GM12878 (cell line): ENCODE measurements at regions not wholly inside any gene's neighbourhood (a gene's known extent, or its start where the extent isn't known, plus 50 kb on each side); places are given as distances from the start of the nearest gene placed in this dataset.

Experiments used
- ATAC-seq: fragments of 200-7000 bp; cut with Tn5 transposase; 3 replicates; pipeline ENCODE4 v1.9.1; 2020; ENCODE audit warnings: mild to moderate bottlenecking, moderate library complexity
- BruUV-seq: library from RNA; stranded (reverse); fragments of 400-500 nt; replicated peaks from 2 replicates; lab custom pipeline; 2021; lab: Mats Ljungman, UMichigan
- CTCF ChIA-PET: fragments of 300-600 bp; sonication (Branson Sonifier 250); formaldehyde crosslinking; extraction: SDS; loops from one replicate; lab custom pipeline; 2021; ENCODE audit warnings: inconsistent platforms; lab: Yijun Ruan, JAX
- POLR2A ChIA-PET: fragments of 350-600 bp; formaldehyde crosslinking; extraction: SDS; loops from one replicate; lab custom pipeline; 2021; ENCODE audit warnings: inconsistent platforms; lab: Charles Lee
- RAD21 ChIA-PET: fragments of 300-600 bp; sonication (Branson Sonifier 250); formaldehyde crosslinking; loops from one replicate; lab custom pipeline; 2023; ENCODE audit warnings: antibody characterized with exemption; ENCODE audit not compliant: unreplicated experiment; lab: Charles Lee
- SMC1A ChIA-PET: fragments of 300-600 bp; sonication (Branson Sonifier 250); formaldehyde crosslinking; loops from one replicate; lab custom pipeline; 2023; ENCODE audit not compliant: unreplicated experiment, uncharacterized antibody; lab: Charles Lee
- DNase-seq: peaks from one replicate; pipeline ENCODE4 v3.0.0-alpha.2; 2011; ENCODE audit warnings: low read depth, low spot score
- FAIRE-seq: peaks from 3 replicates; lab custom pipeline; 2011; peaks lifted over from hg19 to GRCh38; lab: Jason Lieb, UNC
- H2AFZ ChIP-seq: 2 replicates; pipeline ENCODE4 v1.6.0; 2011; ENCODE audit warnings: low read depth, low read length, control low read depth; ENCODE audit not compliant: control insufficient read depth
- H3K27ac ChIP-seq: 2 replicates; pipeline ENCODE4 v1.5.1; 2011; ENCODE audit warnings: control low read depth; ENCODE audit not compliant: control insufficient read depth, insufficient read depth
- H3K27me3 ChIP-seq, 2 experiments: replicated peaks in 1 of 2; 2 replicates each; pipeline versions ENCODE4 v1.6.0 to v1.6.1; 2011; ENCODE audit warnings: low read length in 1 of 2; ENCODE audit not compliant: control insufficient read depth in 2 of 2, insufficient read depth in 2 of 2
- H3K36me3 ChIP-seq, 2 experiments: 2 replicates each; pipeline ENCODE4 v1.5.1; 2011; ENCODE audit warnings: low read length in 1 of 2; ENCODE audit not compliant: control insufficient read depth in 2 of 2, insufficient read depth in 2 of 2
- H3K4me1 ChIP-seq: 2 replicates; pipeline ENCODE4 v1.6.1; 2011; ENCODE audit warnings: mild to moderate bottlenecking, low read length, moderate library complexity, mixed read lengths; ENCODE audit not compliant: control insufficient read depth, insufficient read depth
- H3K4me2 ChIP-seq: 2 replicates; pipeline ENCODE4 v1.6.0; 2011; ENCODE audit warnings: control low read depth; ENCODE audit not compliant: control insufficient read depth, insufficient read depth
- H3K4me3 ChIP-seq: fragments of 200-600 bp; sonication (generic); 2 replicates; pipeline ENCODE4 v1.5.1; 2016
- H3K79me2 ChIP-seq: 2 replicates; pipeline ENCODE4 v1.6.0; 2011; ENCODE audit warnings: low read length; ENCODE audit not compliant: control insufficient read depth, insufficient read depth
- H3K9ac ChIP-seq: 2 replicates; pipeline ENCODE4 v1.8.0; 2011; ENCODE audit warnings: low read length, control low read depth, mixed read lengths; ENCODE audit not compliant: control insufficient read depth, insufficient read depth
- H3K9me3 ChIP-seq: replicated peaks from 3 replicates; pipeline ENCODE4 v1.5.1; 2011; ENCODE audit warnings: mild to moderate bottlenecking, low read length; ENCODE audit not compliant: control insufficient read depth, insufficient read depth
- H4K20me1 ChIP-seq: 2 replicates; pipeline ENCODE4 v1.6.0; 2011; ENCODE audit not compliant: control insufficient read depth, insufficient read depth
- E2F8 ChIP-seq: fragments of 450-650 bp; IDR thresholded peaks from 2 replicates; pipeline ENCODE4 v1.6.1; 2018; ENCODE audit warnings: mild to moderate bottlenecking, low read depth, moderate library complexity; ENCODE audit not compliant: partially characterized antibody
- KDM1A ChIP-seq: fragments of 200-600 bp; sonication (generic); IDR thresholded peaks from 2 replicates; pipeline ENCODE4 v1.6.1; 2016; ENCODE audit warnings: borderline replicate concordance
- MTA2 ChIP-seq: fragments of 450-650 bp; IDR thresholded peaks from 2 replicates; pipeline ENCODE4 v1.6.1; 2016; ENCODE audit warnings: low read depth, mild to moderate bottlenecking, moderate library complexity
- NFIC ChIP-seq: IDR thresholded peaks from 2 replicates; pipeline ENCODE4 v1.6.1; 2012; ENCODE audit warnings: low read depth, mild to moderate bottlenecking, inconsistent platforms, low read length, moderate library complexity
- PBX3 ChIP-seq: IDR thresholded peaks from 2 replicates; pipeline ENCODE4 v1.6.1; 2011; ENCODE audit warnings: mild to moderate bottlenecking, low read depth, low read length, moderate library complexity; ENCODE audit not compliant: insufficient replicate concordance
- RBBP5 ChIP-seq: fragments of 200-600 bp; sonication (generic); conservative IDR thresholded peaks from 2 replicates; pipeline ENCODE4 v1.6.1; 2016
- RELB ChIP-seq: fragments of 450-650 bp; IDR thresholded peaks from 2 replicates; pipeline ENCODE4 v1.6.1; 2017; ENCODE audit warnings: low read depth, mild to moderate bottlenecking, moderate library complexity
- REST ChIP-seq: IDR thresholded peaks from 2 replicates; pipeline ENCODE4 v1.6.1; 2012; ENCODE audit warnings: mild to moderate bottlenecking, low read depth, low read length
- SPI1 ChIP-seq: IDR thresholded peaks from 2 replicates; pipeline ENCODE4 v1.6.1; 2011; ENCODE audit warnings: low read depth, mild to moderate bottlenecking, low read length, moderate library complexity, borderline replicate concordance; ENCODE audit not compliant: insufficient read depth
- SUZ12 ChIP-seq: fragments of 200-600 bp; sonication (generic); IDR thresholded peaks from one replicate; pipeline ENCODE4 v1.6.1; 2018; ENCODE audit warnings: antibody characterized with exemption, mild to moderate bottlenecking; ENCODE audit not compliant: unreplicated experiment
- ZNF24 ChIP-seq: fragments of 450-650 bp; IDR thresholded peaks from 2 replicates; pipeline ENCODE4 v1.6.1; 2017; ENCODE audit warnings: antibody characterized with exemption, mild to moderate bottlenecking
- WGBS: methylation state at CpG from one replicate; pipeline ENCODE4 v1.1.6; 2016; ENCODE audit warnings: low lambda C conversion rate; ENCODE audit not compliant: insufficient replicate concordance, insufficient coverage; ENCODE audit errors: missing lambda C conversion rate; 5-methylcytosine and 5-hydroxymethylcytosine counted together
- in situ Hi-C: fragments of 300-500 bp; cut with MboI; formaldehyde crosslinking; loops from 9 replicates; pipeline ENCODE4 v1.14.3; 2018; ENCODE audit warnings: mixed read lengths
- intact Hi-C: fragments of 100-400 bp; cut with micrococcal nuclease; formaldehyde crosslinking; loops from one replicate; pipeline ENCODE4 v1.14.2; 2022; ENCODE audit not compliant: unreplicated experiment

GRCh38 chr1:79322511-79323027 lies 316.0 kb upstream of the ADGRL4 start:
- ChIA-PET CTCF (interaction anchor here (1.3 kb wide), 1 partner anchor 29 kb away, joined by 3 read pairs; no protein-coding TSS in a partner anchor), RAD21 (no interaction called here), POLR2A (no interaction called here), SMC1A (no interaction called here)
- in situ Hi-C loops (no loop called here), intact Hi-C loops (no loop called here)
- Histone ChIP-seq H3K79me2 (no peaks in the 10 kb centered on the region), H3K4me1 (no peaks in the 10 kb centered on the region), H3K36me3 (no peaks in the 10 kb centered on the region), H3K4me3 (no peak overlapping the region), H3K9ac (no peak overlapping the region), H3K27me3 (no peaks in the 10 kb centered on the region), H2AFZ (no peak overlapping the region), H4K20me1 (no peaks in the 10 kb centered on the region), H3K9me3 (no peaks in the 10 kb centered on the region), H3K4me2 (no peak overlapping the region), H3K27ac (no peak overlapping the region)
- BruUV-seq = no TSS peak
- DNase-seq (no peak), FAIRE-seq (no peak), ATAC-seq (no peak)
- 32% methylated on average over 5 of the region's 5 CpGs for WGBS
- no peak for TF ChIP-seq RBBP5
- no peak for TF ChIP-seq NFIC
- TF ChIP-seq PBX3 = no peak
- TF ChIP-seq SPI1 = no peak
- TF ChIP-seq SUZ12 = no peak
- no peak for TF ChIP-seq E2F8
- no peak for TF ChIP-seq REST
- TF ChIP-seq RELB = no peak
- no peak for TF ChIP-seq MTA2
- no peak for TF ChIP-seq KDM1A
- no peak for TF ChIP-seq ZNF24
